ENCODE measurements at regions not wholly inside any gene's neighbourhood (a gene's known extent, or its start where the extent isn't known, plus 50 kb on each side); places are given as distances from the start of the nearest gene placed in this dataset.
"Not testable (repeated sequence)": the region's sequence is repeated elsewhere in the genome, so short reads cannot be mapped to it uniquely, and the experiment has no call there.

DNA sequence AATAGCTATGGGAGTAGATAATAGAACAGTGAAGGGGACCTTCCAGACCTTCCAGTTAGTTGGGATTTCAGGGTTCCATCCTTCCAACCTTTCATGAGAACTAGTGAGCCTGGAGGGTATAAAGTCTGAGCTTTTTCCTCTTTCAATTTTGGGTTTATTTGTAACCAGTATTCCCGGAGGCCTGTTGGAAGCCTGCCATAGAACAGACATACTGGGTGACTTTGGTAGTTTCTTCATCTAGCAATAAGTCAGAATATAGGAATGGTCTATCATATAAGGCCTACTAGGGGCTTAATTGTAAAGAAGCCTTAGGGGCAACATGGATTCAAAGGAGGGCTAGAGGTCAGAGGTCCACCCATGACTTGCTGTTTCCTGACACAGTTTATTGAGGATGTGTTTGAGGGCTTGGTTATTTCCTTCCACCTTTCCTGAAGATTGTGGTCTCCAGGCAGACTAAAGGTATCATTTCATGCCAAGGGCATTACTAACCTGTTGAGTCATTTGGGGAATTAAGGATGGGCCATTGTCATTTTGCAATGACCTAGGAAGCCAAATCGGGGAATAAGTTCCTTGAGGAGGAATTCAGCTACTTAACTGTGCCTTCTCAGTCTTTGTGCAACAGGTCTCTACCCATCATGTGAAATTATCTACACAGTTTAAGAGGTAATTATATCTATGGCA lies 410.3 kb downstream of the SLC6A15 start:
- no peak for DNase-seq (ENCODE audit: low read depth)

DNA sequence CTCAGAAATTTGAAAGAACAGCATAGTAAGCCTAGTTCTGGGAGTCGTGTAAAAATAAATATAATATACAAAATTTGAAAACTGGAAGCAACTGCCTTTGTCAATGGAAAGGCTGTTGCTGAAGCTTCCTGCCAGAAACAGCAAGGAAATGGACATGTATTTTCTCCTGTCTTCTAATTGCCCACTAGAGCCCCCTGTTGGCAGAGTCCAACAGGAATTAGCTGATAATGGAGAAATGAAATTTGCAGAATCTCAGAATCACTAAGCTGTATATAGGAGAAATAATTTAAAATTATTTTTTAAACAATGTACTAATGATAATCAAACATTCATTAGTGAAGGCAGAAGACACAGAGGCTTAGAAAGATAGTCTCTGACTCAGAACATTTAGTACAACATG lies 414.8 kb downstream of the SLC6A15 start:
- no peak for DNase-seq (ENCODE audit: low read depth)

DNA sequence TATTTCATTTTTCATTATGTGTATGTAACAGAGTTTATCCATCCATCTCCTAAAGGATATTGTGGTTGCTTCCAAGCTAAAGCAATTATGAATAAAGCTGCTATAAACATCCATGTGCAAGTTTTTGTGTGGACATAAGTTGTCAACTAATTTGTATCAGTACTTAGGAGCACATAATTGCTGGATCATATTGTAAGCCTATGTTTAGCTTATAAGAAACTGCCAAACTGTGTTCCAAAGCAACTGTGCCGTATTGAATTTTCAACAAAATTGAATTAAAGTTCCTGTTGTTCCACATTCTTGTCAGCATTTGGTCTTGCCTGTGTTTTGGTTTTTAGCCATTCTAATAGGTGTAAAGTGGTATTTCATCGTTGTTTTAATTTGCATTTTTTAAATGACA lies 416.9 kb downstream of the SLC6A15 start:
- no peak for DNase-seq (ENCODE audit: low read depth)

DNA sequence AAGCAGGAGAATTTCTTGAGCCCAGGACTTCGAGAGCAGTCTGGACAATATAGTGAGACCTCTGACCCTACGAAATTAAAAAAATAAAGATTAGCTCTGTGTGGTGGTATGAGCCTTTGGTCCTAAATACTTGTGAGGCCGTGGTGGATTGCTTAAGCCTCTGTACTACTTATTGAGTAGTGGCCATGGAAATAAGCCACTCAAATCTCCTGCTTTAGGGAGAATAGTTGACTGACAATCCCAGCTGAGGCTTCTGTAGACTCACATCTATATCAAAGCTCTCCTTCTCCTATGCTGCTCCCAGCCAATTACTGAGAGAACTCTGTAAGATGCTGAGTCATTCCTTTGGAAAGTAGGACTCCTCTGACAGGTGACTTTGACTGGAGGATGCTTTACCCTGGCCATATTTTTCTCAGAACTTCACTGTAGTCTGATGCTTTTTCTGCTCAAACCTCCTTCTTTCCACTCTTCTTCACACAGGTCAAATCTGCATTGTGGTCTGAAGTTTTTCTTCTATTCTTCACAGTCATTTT lies 420.2 kb downstream of the SLC6A15 start:
- DNase-seq (ENCODE audit: low read depth) = no peak

DNA sequence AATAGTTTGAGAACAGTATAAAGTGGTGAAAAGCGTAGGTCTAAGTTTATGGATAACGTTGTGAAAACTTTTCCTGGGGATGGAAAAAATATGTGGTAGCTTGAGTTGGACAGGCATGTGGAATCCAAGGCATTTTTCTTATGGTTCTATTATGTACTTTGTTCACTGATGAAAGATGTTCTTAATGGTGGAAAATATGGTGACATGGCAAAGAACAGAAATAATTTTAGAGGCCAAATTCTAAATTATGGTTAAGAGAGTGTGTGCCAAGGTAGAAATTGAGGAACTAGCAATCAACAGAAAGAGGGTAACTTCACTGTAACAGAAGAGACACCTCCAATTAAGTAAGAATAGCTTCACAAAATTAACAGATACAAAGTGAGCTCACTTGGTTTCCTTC lies 427.8 kb downstream of the SLC6A15 start:
- DNase-seq (ENCODE audit: low read depth) = no peak

DNA sequence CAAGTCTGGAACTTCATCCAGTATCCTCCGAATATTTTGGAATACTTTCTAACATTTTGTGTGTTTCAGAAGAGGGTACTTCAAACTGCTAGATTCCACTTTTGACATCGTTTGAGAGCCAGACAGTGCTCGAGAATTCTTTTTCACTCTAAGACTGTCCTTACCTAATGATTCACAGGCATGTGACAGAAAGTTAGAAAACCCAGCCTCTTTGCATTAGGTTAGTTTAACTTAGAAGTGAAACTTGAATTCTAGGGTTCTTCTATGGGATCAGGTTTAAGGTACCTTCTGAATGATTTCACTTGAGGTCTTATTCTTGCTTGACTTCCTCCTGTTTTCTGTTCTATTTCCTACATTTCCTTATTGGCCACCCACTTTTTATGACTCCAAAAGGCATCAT lies 431.8 kb downstream of the SLC6A15 start:
- no peak for DNase-seq (ENCODE audit: low read depth)

DNA sequence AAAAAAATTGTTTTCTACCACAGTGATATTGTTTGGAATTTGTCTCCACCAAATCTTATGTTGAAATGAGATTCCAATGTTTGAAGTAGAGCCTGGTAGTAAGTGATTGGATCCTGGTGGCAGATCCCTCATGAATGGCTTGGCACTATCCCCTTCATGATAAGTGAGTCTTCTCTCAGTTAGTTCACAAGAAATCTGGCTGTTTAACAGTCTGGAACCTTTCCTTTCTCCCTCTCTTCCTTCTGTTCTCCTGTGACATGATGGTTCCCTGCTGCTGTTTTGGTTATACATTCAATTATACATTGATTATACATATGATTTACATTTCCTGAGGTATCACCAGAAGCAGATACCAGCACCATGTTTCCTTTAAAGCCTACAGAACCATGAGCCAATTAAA lies 442.2 kb downstream of the SLC6A15 start:
- no peak for DNase-seq (ENCODE audit: low read depth)

DNA sequence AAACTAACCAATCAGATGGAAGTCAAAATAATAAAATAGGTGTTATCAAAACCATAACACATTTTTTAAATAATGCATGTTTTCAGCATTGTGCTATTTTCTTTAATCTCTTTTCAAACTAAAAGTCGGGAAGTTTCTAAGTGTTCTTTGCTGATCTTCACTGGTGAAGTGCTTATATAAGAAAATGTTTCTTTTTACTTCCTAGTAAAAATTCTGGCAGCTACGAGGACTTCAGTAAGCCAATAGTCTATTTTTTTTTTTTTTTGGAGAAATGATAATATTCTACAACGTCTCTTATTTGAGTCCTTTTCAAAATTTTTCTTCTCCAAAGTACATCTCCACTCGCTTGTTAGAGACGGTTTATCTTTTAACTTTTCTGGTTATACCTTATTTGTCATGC lies 448.0 kb downstream of the SLC6A15 start:
- no peak for DNase-seq (ENCODE audit: low read depth)

DNA sequence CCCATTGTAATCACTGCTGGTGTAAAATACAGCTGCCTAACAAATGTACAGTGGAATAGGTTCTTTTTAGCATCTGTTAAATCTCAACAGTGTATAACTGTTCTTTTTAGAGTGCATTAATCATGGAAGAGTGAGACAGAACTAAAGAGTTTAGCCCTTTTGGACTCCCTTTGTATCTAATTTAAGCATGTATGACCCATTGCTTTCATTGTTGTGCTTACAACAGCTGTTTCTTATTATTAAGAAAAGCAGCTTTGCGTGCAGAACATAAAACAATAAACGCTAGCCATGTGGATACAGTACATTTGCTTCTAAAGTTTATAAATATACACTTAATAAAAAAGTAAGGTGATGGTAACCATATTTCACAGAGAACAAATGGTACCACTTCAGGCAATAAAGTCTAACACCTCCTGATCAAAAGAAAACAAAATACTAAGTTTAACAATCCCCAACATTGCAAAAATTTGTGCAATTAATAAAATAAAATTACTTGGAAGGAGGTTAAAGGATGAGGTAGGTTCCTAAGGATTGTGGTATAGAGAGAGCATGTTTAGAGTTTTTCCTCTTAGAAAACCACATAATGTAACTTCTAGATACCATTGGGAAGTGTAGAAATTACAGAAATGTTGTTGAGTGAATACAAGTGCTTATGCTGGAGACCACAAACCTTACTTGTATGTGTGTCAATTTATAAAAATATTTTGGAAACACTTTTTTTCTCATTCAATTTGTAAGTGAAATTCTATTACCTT lies 448.7 kb downstream of the SLC6A15 start:
- DNase-seq (ENCODE audit: low read depth) = peak; percentile 5

DNA sequence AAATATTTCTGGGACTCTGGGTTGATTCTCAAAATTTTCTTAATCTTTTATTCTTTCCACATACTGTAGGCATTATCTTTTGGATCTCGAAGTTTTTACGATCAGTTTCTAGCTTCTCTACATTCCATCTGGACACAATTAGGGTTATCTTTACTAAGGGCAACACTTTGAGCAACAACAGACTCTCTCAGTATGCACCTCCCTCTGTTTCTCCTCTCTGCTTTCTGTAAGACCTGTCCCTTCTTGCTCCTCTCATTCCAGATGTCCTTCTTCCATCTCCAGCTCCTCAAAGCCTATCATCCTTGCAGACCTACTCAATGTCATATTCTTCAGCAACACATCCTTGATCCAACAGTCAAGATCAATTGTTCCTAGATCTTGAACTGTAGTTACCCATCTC lies 457.0 kb downstream of the SLC6A15 start:
- no peak for DNase-seq (ENCODE audit: low read depth)

DNA sequence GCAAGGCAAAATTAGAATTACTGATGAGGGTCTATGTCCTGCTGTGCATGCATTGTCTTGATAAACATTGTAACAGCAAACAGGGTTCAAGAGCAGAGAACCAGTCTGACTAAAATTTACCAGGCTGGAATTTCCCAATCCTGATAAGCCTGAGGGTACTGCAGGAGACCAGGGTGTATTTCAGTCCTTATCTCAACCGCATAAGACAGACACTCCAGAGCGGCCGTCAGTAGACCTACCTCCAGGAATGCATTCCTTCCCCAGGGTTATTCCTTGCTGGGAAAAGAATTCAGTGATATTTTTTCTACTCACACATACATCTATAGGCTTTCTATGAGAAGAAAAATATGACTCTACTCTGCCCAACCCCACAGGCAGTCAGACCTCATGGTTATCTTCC lies 466.1 kb downstream of the SLC6A15 start:
- DNase-seq (ENCODE audit: low read depth) = not testable (repeated sequence)

DNA sequence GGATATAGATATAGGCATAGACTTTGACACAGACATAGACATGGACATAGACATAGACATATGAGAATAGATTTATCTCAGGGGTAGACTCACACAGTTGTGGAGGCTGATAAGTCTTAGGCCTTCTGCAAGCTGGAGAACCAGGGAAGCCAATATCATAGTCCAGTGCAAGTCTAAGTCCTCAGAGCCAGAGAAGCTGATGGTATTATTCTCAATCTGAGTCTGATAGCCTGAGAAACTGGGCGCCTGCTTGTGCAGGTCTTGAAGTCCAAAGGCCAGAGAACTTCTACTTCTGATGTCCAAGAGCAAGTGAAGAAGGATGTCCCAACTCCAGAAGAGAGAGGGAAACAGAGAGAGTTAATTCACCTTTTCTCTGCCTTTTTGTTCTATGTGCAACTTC lies 476.5 kb downstream of the SLC6A15 start:
- no peak for DNase-seq (ENCODE audit: low read depth)

DNA sequence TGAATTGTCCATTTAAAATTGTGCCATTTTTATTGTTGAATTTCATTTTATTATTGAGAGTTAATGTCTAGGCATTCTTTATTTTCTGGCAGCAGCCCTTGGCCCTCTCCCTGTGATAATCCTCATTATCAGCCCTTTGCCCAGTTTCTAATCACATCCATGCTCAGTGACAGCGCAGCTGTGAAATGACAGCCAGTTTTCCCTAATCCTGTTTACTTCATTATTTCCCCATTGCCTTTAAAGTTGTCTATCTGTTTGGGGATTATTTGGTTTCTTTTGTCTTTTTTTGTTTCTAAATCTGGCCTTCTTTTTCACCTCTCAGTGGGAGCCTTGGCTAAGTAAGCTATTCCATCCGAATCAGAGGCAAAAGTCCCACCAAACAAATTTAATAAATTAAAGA lies 476.9 kb downstream of the SLC6A15 start:
- DNase-seq (ENCODE audit: low read depth) = no peak

DNA sequence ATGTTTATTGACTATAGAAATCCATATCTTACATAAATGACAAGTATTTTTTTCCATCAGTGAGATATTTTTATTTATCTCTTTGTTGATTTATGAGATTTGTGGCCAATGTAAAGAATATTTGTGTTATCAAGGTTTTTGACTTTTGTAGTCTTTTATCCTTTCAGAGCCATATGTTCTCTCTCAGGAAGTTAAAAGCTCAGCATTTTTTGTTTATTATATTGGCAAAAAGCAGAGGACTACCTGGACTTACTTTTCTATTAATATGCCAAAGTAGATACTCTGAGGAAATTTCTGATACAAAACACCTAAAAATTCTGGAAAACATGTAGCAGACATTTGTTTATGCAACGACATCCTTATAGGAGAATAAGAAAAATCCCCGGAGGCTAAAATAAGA lies 490.3 kb downstream of the SLC6A15 start:
- DNase-seq (ENCODE audit: low read depth) = no peak

DNA sequence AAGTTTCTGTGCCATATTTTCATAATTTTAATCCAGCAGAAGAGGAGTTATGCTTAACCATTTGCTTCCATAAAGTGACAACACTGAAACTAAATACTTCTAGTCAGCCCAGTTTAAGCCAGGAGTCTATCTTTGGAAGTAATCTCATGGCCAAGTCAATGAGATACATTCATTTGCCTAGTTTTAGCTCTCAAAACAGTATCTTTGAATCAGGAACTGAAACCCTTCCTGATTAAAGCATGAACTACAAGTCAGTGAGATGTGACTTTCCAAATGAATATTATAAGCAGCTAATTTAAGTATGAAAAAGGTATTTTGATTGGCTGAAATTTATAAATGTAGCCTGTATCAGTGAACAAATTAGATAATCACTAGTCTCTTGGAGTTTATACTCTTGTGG lies 491.5 kb downstream of the SLC6A15 start:
- DNase-seq (ENCODE audit: low read depth) = no peak

DNA sequence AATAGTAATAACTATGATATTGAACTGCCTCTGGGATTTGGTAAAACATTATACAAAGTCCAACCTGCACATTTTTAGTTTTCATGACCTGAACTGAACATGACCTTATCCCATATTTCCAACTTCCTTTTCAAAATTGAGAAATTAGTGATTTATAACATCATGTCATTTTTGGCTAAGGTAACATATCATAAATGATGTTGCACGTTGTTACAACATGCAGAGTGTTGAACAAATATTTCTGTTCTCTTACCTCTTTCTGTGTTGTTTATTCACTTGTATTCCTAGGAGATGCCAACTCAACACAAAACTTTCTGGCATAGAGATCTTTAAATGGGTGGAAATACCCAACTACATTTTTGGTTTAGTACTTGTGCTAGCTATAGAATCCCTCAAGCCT lies 496.0 kb downstream of the SLC6A15 start:
- DNase-seq (ENCODE audit: low read depth) = no peak

DNA sequence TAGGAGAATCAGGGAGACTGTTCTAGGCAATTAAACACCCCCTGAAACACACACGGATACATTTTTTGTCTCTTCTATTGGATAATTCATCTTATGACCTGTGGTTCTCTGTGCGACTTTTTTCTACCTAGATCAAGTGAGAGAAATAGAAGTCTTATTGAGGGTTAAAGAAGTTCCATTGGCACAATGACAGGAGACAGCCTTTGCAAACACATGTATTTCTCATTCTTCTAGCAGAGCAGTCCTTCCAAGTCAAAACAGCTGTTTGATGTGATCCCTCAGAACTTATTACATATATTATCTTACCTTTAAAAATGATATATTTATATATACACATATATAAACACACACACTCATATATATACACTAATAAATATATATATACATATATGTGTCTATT lies 496.7 kb downstream of the SLC6A15 start:
- DNase-seq (ENCODE audit: low read depth) = no peak

DNA sequence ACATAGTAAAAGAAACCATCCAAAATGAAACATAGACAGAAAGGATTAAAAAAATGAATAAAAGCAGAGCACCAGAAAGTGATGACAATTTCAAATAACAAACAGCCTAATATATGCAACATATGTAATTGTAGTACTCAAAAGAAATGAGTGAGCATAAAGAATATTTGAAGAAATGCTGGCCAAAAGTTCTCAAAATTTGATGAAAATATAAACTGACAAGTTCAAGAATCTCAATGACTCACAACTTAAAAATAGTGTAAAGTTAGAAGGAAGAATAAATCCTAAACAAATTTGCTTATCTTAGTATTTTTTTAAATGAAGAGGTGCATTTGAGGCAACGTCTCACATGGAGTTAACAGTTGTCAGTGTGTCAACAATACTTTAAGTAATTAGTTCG lies 498.9 kb downstream of the SLC6A15 start:
- DNase-seq (ENCODE audit: low read depth) = no peak

DNA sequence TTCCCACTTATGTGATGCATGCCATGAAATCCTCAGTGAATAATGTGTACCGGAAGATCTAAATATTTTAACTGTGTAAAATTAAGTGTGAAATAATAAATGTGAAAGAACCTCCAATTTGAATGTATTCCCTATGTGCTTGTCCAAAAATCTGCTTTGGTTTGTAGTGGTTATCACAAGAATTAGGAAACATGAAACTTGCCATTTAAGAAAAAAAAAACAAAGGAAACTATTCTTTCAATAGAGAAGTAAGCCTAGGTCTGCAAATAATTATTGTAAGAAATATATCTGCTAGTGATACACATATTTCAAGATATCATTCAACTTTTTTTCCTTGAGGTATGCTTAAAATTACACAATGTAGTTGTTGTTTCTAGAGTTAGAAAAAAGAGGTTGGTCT lies 500.4 kb downstream of the SLC6A15 start:
- no peak for DNase-seq (ENCODE audit: low read depth)

DNA sequence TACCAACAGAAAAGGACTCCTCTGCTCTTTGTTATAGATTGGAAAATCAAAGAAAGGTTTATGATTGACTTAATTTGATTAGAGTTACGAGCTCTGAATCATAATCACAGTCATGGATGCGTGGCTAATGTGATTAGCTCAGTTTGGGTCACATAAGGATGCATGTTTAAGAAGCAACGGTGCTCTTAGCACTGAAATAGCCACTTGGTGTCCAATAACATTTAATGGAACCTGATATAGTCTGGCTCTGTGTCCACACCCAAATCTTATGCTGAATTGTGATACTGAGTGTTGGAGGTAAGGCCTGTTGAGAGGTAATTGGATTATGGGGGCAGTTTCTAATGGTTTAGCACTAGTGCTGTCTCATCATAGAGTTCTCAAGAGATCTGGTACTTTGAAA lies 501.6 kb downstream of the SLC6A15 start:
- no peak for DNase-seq (ENCODE audit: low read depth)

DNA sequence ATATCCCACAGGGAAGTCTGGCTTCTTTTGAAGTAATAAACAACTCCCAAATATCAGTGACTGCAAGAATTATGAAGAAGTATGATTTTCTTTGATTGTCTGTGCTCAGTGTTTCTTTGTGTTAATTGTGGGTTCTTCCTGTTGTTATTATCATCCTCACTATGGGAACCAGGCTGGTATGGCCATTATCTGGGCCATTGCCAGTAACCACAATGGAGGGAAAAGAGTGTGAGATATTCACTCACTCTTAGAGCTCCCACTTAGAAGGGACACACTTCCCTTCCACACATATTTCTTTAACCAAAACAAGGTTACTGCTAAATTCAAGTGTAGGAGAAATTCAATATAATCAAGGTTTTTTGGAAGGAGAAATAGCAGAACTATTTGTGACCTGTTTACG lies 503.7 kb downstream of the SLC6A15 start:
- DNase-seq (ENCODE audit: low read depth) = no peak

DNA sequence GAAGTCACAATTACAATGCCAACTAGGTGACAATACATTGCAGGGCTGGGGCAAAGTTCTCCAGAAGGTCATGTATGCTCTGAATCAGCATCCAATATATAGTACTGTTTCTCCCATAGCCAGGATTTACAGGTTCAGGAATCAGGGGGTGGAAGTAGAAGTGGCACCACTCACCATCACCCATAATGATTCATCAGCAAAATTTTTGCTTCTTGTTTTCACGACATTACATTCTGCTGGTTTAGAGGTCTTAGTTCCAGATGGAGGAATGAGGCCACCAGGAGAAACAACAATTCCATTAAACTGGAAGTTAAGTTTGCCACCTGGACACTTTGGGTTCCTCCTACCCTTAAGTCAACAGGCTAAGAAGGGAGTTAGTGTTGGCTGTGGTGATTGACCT lies 505.9 kb downstream of the SLC6A15 start:
- not testable (repeated sequence) for DNase-seq (ENCODE audit: low read depth)

DNA sequence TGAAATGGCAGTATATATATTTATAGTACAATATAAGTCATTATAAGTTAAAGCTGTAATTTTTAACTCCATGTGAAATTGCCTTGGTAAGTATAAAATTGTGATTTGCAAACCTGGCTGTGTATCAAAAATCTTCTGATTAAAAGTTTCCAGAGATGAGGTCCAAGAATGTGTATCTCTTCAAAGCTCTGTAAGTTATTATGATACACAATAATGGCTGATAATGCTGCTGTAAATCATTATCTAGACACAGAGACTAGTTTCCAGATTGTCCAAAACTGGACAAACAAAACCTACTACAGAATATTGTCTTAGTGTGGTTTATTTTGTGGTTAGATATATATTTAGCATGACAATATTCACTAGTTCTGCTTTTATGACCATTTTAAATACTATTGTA lies 514.8 kb downstream of the SLC6A15 start:
- no peak for DNase-seq (ENCODE audit: low read depth)

Measured in myocyte (in vitro differentiated cells).